ENCODE measurements at regions not wholly inside any gene's neighbourhood (a gene's known extent, or its start where the extent isn't known, plus 50 kb on each side); places are given as distances from the start of the nearest gene placed in this dataset.

- TF ChIP-seq CTCF (IDR thresholded peaks at IDR 0.05) (no peak), POLR2AphosphoS5 (IDR thresholded peaks at IDR 0.05) (no peak)
Measured at GRCh38 chr6:82033631-82034211, 213.8 kb downstream of the IBTK start.
